HepG2 (cell line): ENCODE measurements at regions not wholly inside any gene's neighbourhood (a gene's known extent, or its start where the extent isn't known, plus 50 kb on each side); places are given as distances from the start of the nearest gene placed in this dataset.

Experiments used
- ATAC-seq: fragments of 200-7000 bp; cut with Tn5 transposase; 3 replicates; pipeline ENCODE4 v1.9.1; 2020; ENCODE audit warnings: mild to moderate bottlenecking, moderate library complexity
- BruUV-seq: library from RNA; stranded (reverse); fragments of 400-500 nt; replicated peaks from 2 replicates; lab custom pipeline; 2021; lab: Mats Ljungman, UMichigan
- CTCF ChIA-PET: fragments of 300-600 bp; formaldehyde crosslinking; extraction: SDS; loops from one replicate; lab custom pipeline; 2021; ENCODE audit warnings: low total read pairs, inconsistent platforms, low intra/inter-chr PET ratio; lab: Yijun Ruan, JAX
- POLR2A ChIA-PET: fragments of 350-600 bp; sonication (Branson Sonifier 250); formaldehyde crosslinking; loops from one replicate; lab custom pipeline; 2020; ENCODE audit warnings: antibody characterized with exemption, inconsistent platforms; lab: Yijun Ruan, JAX
- DNase-seq: peaks from one replicate; pipeline ENCODE4 v3.0.0-alpha.2; 2015; ENCODE audit warnings: low spot score
- FAIRE-seq: peaks from 3 replicates; lab custom pipeline; 2011; peaks lifted over from hg19 to GRCh38; lab: Jason Lieb, UNC
- H2AFZ ChIP-seq: one replicate; pipeline ENCODE4 v1.6.1; 2011; ENCODE audit warnings: low read length, inconsistent platforms
- H3K27ac ChIP-seq: fragments of 300-600 bp; 3 replicates; pipeline ENCODE4 v1.8.0; 2011; ENCODE audit warnings: mixed run types, mild to moderate bottlenecking, mixed read lengths, low read length, inconsistent platforms; ENCODE audit not compliant: insufficient read depth; ENCODE audit errors: extremely low read length
- H3K27me3 ChIP-seq, 2 experiments: fragments of 200-600 bp in 1 of 2; 2 replicates in 1 of 2; 3 replicates in 1 of 2; pipeline versions ENCODE4 v1.6.0 to v1.8.0; 2011; ENCODE audit warnings: low read length in 2 of 2, mild to moderate bottlenecking in 2 of 2, moderate library complexity in 2 of 2, inconsistent platforms in 1 of 2; ENCODE audit not compliant: insufficient read depth in 2 of 2, control insufficient read depth in 1 of 2
- H3K36me3 ChIP-seq, 2 experiments: fragments of 200-600 bp in 1 of 2; replicated peaks in 1 of 2; 2 replicates in 1 of 2; 3 replicates in 1 of 2; pipeline versions ENCODE4 v1.5.1 to v1.8.0; 2011; ENCODE audit warnings: low read length in 2 of 2, inconsistent platforms in 1 of 2; ENCODE audit not compliant: insufficient read depth in 2 of 2, control insufficient read depth in 1 of 2
- H3K4me1 ChIP-seq: 2 replicates; pipeline ENCODE4 v1.5.1; 2012; ENCODE audit warnings: low read length, inconsistent platforms; ENCODE audit not compliant: insufficient read depth
- H3K4me2 ChIP-seq: 2 replicates; pipeline ENCODE4 v1.6.0; 2011; ENCODE audit warnings: low read depth, low read length, inconsistent platforms
- H3K4me3 ChIP-seq, 3 experiments: fragments of 200-600 bp in 1 of 3; sonication (generic), shearing (Covaris generic) in 1 of 3; replicated peaks in 1 of 3; 2 replicates each; pipeline ENCODE4 v1.5.1; 2011 to 2016; ENCODE audit warnings: low read length in 3 of 3, inconsistent platforms in 2 of 3, low read depth in 2 of 3, mild to moderate bottlenecking in 2 of 3, control low read depth in 1 of 3, mixed read lengths in 1 of 3; ENCODE audit not compliant: insufficient read depth in 1 of 3
- H3K79me2 ChIP-seq: one replicate; pipeline ENCODE4 v1.6.1; 2011; ENCODE audit warnings: low read length, inconsistent platforms; ENCODE audit not compliant: insufficient read depth
- H3K9ac ChIP-seq: 2 replicates; pipeline ENCODE4 v1.6.0; 2011; ENCODE audit warnings: mild to moderate bottlenecking, low read depth, low read length, inconsistent platforms; ENCODE audit not compliant: insufficient read depth
- H3K9me3 ChIP-seq: 2 replicates; pipeline ENCODE4 v1.5.1; 2012; ENCODE audit warnings: mild to moderate bottlenecking, low read length
- H4K20me1 ChIP-seq: 2 replicates; pipeline ENCODE4 v1.6.0; 2011; ENCODE audit warnings: inconsistent platforms, mild to moderate bottlenecking, low read length, moderate library complexity; ENCODE audit not compliant: insufficient read depth
- FOXO1 ChIP-seq: sonication (generic); formaldehyde crosslinking; IDR thresholded peaks from 2 replicates; pipeline ENCODE4 v1.4.0; 2020; ENCODE audit warnings: missing genetic modification reagents
- IRF2 ChIP-seq: IDR thresholded peaks from 2 replicates; pipeline ENCODE4 v1.6.1; 2018; ENCODE audit warnings: missing genetic modification reagents, missing compliant biosample characterization
- KLF13 ChIP-seq: sonication (generic); formaldehyde crosslinking; IDR thresholded peaks from 2 replicates; pipeline ENCODE4 v1.4.0; 2020; ENCODE audit warnings: mild to moderate bottlenecking, missing genetic modification reagents
- NR1H2 ChIP-seq: sonication (generic); formaldehyde crosslinking; IDR thresholded peaks from 2 replicates; pipeline ENCODE4 v1.8.1; 2022; ENCODE audit warnings: low read depth, missing genetic modification reagents, borderline replicate concordance
- RBAK ChIP-seq: sonication (generic); formaldehyde crosslinking; IDR thresholded peaks from 2 replicates; pipeline ENCODE4 v1.5.1; 2020; ENCODE audit warnings: mild to moderate bottlenecking, missing genetic modification reagents
- TEAD3 ChIP-seq: optimal IDR thresholded peaks from 2 replicates; pipeline ENCODE3; 2016; ENCODE audit warnings: borderline replicate concordance
- ZNF251 ChIP-seq: sonication (generic); formaldehyde crosslinking; IDR thresholded peaks from 2 replicates; pipeline ENCODE4 v1.9.0; 2021; ENCODE audit warnings: mild to moderate bottlenecking, missing genetic modification reagents
- ZNF292 ChIP-seq: sonication (generic); formaldehyde crosslinking; IDR thresholded peaks from 2 replicates; pipeline ENCODE4 v1.8.1; 2022; ENCODE audit warnings: mild to moderate bottlenecking, low read depth, missing genetic modification reagents, borderline replicate concordance
- ZNF382 ChIP-seq: sonication (generic); formaldehyde crosslinking; IDR thresholded peaks from 2 replicates; pipeline ENCODE4 v1.5.0; 2020; ENCODE audit warnings: missing genetic modification reagents, mild to moderate bottlenecking, borderline replicate concordance
- ZSCAN9 ChIP-seq: IDR thresholded peaks from 2 replicates; pipeline ENCODE4 v1.6.1; 2016; ENCODE audit warnings: borderline replicate concordance
- WGBS: methylation state at CpG from one replicate; pipeline ENCODE4 v1.1.6; 2017; ENCODE audit warnings: low lambda C conversion rate; 5-methylcytosine and 5-hydroxymethylcytosine counted together
- in situ Hi-C: cut with HindIII; loops from 2 replicates; pipeline ENCODE4 v1.10.0; 2017; ENCODE audit warnings: low pct_unique_long_range_greater_than_20kb; ENCODE audit not compliant: extremely low pct_ligation_motif_present
- intact Hi-C: fragments of 100-400 bp; cut with micrococcal nuclease; formaldehyde crosslinking; loops from one replicate; pipeline ENCODE4 v1.10.0; 2022; ENCODE audit not compliant: unreplicated experiment
- TF ChIP-seq, protein P1 (sequence below): sonication (generic); formaldehyde crosslinking; IDR thresholded peaks from 2 replicates; pipeline ENCODE4 v1.8.1; 2023; ENCODE audit warnings: mild to moderate bottlenecking, inconsistent platforms, moderate library complexity, missing genetic modification reagents, borderline replicate concordance
- TF ChIP-seq, protein P2 (sequence below): IDR thresholded peaks from 2 replicates; pipeline ENCODE4 v1.6.1; 2016; ENCODE audit warnings: low read depth, control low read depth
- TF ChIP-seq, protein P3 (sequence below): sonication (generic); formaldehyde crosslinking; IDR thresholded peaks from 2 replicates; pipeline ENCODE4 v1.5.0; 2020; ENCODE audit warnings: mild to moderate bottlenecking, missing genetic modification reagents

DNA sequence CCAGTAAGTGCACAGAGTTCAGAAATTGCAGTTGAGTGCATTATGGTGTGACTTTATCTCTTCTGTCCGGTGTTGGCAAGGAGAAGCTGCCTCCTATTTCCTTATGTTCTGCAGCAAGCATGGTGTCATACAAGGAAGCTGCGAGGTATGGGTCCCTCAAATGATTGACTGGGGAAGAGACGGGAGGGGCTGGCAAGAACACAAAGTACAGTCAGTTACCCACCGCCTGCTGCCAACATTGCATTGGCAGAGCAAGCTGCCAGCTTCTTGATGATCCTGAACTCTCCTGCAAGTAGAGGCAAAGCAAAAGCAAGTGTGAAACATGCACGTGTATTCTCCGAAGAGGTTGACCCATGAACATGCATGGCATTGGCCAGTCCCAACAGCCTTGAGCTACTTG is 1013.6 kb downstream of the UQCRFS1 start:
- WGBS, result 9% methylated on average over 6 of the region's 6 CpGs
- H3K4me3 ChIP-seq, result no peak overlapping the region
- no peaks in the 10 kb centered on the region for H3K4me1 ChIP-seq
- no peaks in the 10 kb centered on the region for H3K36me3 ChIP-seq
- TF ChIP-seq IRF2, result no peak
- TF ChIP-seq ZNF251 (CRISPR knock-in tag), result no peak
- no peak for TF ChIP-seq TEAD3 (CRISPR knock-in tag)
- TF ChIP-seq, protein P1, sequence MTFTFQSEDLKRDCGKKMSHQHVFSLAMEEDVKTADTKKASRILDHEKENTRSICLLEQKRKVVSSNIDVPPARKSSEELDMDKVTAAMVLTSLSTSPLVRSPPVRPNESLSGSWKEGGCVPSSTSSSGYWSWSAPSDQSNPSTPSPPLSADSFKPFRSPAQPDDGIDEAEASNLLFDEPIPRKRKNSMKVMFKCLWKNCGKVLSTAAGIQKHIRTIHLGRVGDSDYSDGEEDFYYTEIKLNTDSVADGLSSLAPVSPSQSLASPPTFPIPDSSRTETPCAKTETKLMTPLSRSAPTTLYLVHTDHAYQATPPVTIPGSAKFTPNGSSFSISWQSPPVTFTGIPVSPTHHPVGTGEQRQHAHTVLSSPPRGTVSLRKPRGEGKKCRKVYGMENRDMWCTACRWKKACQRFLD (CRISPR knock-in tag), result no peak
- TF ChIP-seq ZNF382 (CRISPR knock-in tag), result no peak
- POLR2A ChIA-PET, result no interaction called here
- H3K27ac ChIP-seq, result no peak overlapping the region
- ATAC-seq (no peak), FAIRE-seq (no peak), DNase-seq (no peak)
- no peak overlapping the region for H3K4me2 ChIP-seq
- H3K9ac ChIP-seq, result no peak overlapping the region
- CTCF ChIA-PET, result no interaction called here
- peaks cover 91% of the 10 kb centered on the region for H3K9me3 ChIP-seq
- no peaks in the 10 kb centered on the region for H3K79me2 ChIP-seq
- H4K20me1 ChIP-seq, result no peaks in the 10 kb centered on the region
- no peaks in the 10 kb centered on the region for H3K27me3 ChIP-seq
- no peak overlapping the region for H2AFZ ChIP-seq
- BruUV-seq, result no TSS peak
- in situ Hi-C loops (no loop called here), intact Hi-C loops (no loop called here)

DNA sequence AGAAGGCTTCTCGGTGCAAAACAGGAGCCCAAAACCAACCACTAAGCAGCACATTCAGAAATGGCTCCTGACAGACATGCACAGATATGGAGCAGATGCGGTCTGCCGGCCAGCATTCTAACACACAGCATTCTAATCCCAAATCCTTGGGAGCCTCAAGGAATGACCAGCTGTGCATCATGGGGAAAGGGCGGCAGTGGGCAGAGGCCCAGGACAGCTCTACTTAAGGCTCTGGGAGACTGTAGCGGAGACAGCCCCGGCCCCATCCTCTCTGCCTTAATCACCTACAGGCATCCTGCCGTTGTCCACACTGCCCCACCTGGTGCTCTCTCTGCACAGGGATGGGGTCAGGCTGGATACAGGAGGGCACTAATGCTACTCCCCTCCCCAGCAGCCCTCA is 1016.0 kb downstream of the UQCRFS1 start:
- H3K27ac ChIP-seq, result no peak overlapping the region
- FAIRE-seq (no peak), DNase-seq (no peak), ATAC-seq (no peak)
- in situ Hi-C loops (no loop called here), intact Hi-C loops (no loop called here)
- no peak overlapping the region for H3K9ac ChIP-seq
- ChIA-PET CTCF (no interaction called here), POLR2A (no interaction called here)
- H3K4me2 ChIP-seq, result no peak overlapping the region
- no peak overlapping the region for H3K4me3 ChIP-seq
- H4K20me1 ChIP-seq, result no peaks in the 10 kb centered on the region
- no TSS peak for BruUV-seq
- WGBS, result 14% methylated on average over 1 of the region's 7 CpGs
- no peaks in the 10 kb centered on the region for H3K36me3 ChIP-seq
- H3K79me2 ChIP-seq, result no peaks in the 10 kb centered on the region
- H2AFZ ChIP-seq, result no peak overlapping the region
- H3K4me1 ChIP-seq, result no peaks in the 10 kb centered on the region
- H3K9me3 ChIP-seq, result peaks cover 96% of the 10 kb centered on the region
- no peaks in the 10 kb centered on the region for H3K27me3 ChIP-seq
- no peak for TF ChIP-seq NR1H2 (CRISPR knock-in tag)
- TF ChIP-seq, protein P2, sequence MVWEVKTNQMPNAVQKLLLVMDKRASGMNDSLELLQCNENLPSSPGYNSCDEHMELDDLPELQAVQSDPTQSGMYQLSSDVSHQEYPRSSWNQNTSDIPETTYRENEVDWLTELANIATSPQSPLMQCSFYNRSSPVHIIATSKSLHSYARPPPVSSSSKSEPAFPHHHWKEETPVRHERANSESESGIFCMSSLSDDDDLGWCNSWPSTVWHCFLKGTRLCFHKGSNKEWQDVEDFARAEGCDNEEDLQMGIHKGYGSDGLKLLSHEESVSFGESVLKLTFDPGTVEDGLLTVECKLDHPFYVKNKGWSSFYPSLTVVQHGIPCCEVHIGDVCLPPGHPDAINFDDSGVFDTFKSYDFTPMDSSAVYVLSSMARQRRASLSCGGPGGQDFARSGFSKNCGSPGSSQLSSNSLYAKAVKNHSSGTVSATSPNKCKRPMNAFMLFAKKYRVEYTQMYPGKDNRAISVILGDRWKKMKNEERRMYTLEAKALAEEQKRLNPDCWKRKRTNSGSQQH (CRISPR knock-in tag), result no peak
- no peak for TF ChIP-seq RBAK (CRISPR knock-in tag)
- no peak for TF ChIP-seq KLF13
- TF ChIP-seq ZSCAN9 (CRISPR knock-in tag), result no peak
- TF ChIP-seq FOXO1, result no peak
- TF ChIP-seq, protein P3, sequence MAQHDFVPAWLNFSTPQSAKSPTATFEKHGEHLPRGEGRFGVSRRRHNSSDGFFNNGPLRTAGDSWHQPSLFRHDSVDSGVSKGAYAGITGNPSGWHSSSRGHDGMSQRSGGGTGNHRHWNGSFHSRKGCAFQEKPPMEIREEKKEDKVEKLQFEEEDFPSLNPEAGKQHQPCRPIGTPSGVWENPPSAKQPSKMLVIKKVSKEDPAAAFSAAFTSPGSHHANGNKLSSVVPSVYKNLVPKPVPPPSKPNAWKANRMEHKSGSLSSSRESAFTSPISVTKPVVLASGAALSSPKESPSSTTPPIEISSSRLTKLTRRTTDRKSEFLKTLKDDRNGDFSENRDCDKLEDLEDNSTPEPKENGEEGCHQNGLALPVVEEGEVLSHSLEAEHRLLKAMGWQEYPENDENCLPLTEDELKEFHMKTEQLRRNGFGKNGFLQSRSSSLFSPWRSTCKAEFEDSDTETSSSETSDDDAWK (CRISPR knock-in tag), result no peak
- no peak for TF ChIP-seq ZNF292 (CRISPR knock-in tag)
